ENCODE measurements at regions not wholly inside any gene's neighbourhood (a gene's known extent, or its start where the extent isn't known, plus 50 kb on each side); places are given as distances from the start of the nearest gene placed in this dataset.

- no peak for DNase-seq (ENCODE audit: low read depth, low spot score)
- no peak overlapping the region for H3K4me3 ChIP-seq (ENCODE audit: low read depth, low read length)
- in situ Hi-C loops (cut with HindIII; ENCODE audit: low sequenced_read_pairs): no loop called here
- TF ChIP-seq CTCF (IDR thresholded peaks at IDR 0.05; ENCODE audit: low read depth, low read length): no peak
These were observed 214.3 kb upstream of the NUDT4 start for GRCh38 chr12:93163260-93164036.

- in situ Hi-C loops (cut with HindIII; ENCODE audit: low sequenced_read_pairs): no loop called here
- TF ChIP-seq CTCF (IDR thresholded peaks at IDR 0.05; ENCODE audit: low read depth, low read length): no peak
- no peak for DNase-seq (ENCODE audit: low read depth, low spot score)
These were observed 213.4 kb upstream of the NUDT4 start for GRCh38 chr12:93164103-93164880.

GRCh38 chr12:93165384-93165932 is 212.3 kb upstream of the NUDT4 start:
- no peak overlapping the region for H3K4me3 ChIP-seq (ENCODE audit: low read depth, low read length)
- in situ Hi-C loops (cut with HindIII; ENCODE audit: low sequenced_read_pairs): no loop called here
- DNase-seq (ENCODE audit: low read depth, low spot score): no peak
- TF ChIP-seq CTCF (IDR thresholded peaks at IDR 0.05; ENCODE audit: low read depth, low read length): no peak

More at GRCh38 chr12:93164103-93164880, 213.4 kb upstream of the NUDT4 start:
- H3K4me3 ChIP-seq (ENCODE audit: low read depth, low read length): no peak overlapping the region

- in situ Hi-C loops (cut with HindIII; ENCODE audit: low sequenced_read_pairs): no loop called here
These were observed 211.0 kb upstream of the NUDT4 start for GRCh38 chr12:93166541-93167307.

GRCh38 chr12:93167331-93167730 is 210.4 kb upstream of the NUDT4 start:
- H3K4me3 ChIP-seq (ENCODE audit: low read depth, low read length): no peak overlapping the region
- TF ChIP-seq CTCF (IDR thresholded peaks at IDR 0.05; ENCODE audit: low read depth, low read length): no peak
- in situ Hi-C loops (cut with HindIII; ENCODE audit: low sequenced_read_pairs): no loop called here
- no peak for DNase-seq (ENCODE audit: low read depth, low spot score)

More at GRCh38 chr12:93166541-93167307, 211.0 kb upstream of the NUDT4 start:
- DNase-seq (ENCODE audit: low read depth, low spot score): no peak
- TF ChIP-seq CTCF (IDR thresholded peaks at IDR 0.05; ENCODE audit: low read depth, low read length): no peak
- no peak overlapping the region for H3K4me3 ChIP-seq (ENCODE audit: low read depth, low read length)
